A549 (cell line): ENCODE measurements at regions not wholly inside any gene's neighbourhood (a gene's known extent, or its start where the extent isn't known, plus 50 kb on each side); places are given as distances from the start of the nearest gene placed in this dataset.

ENCODE experiments used
- ATAC-seq, 2 experiments: fragments of 200-7000 bp in 1 of 2; fragments of >200 bp in 1 of 2; cut with Nextera tagmentation in 1 of 2; cut with Tn5 transposase in 1 of 2; 3 replicates each; pipeline versions ENCODE4 v1.8.0 to v1.9.1; 2018 to 2020; ENCODE audit warnings: mild to moderate bottlenecking in 1 of 2, moderate library complexity in 1 of 2
- CTCF ChIA-PET: fragments of 300-600 bp; sonication (Branson Sonifier 250); formaldehyde crosslinking; extraction: SDS; loops from one replicate; lab custom pipeline; 2021; ENCODE audit warnings: antibody characterized with exemption, inconsistent platforms; lab: Yijun Ruan, JAX
- POLR2A ChIA-PET: fragments of 350-600 bp; formaldehyde crosslinking; extraction: SDS; loops from one replicate; lab custom pipeline; 2021; ENCODE audit warnings: antibody characterized with exemption, inconsistent platforms; lab: Yijun Ruan, JAX
- DNase-seq, 2 experiments: peaks; one replicate each; pipeline versions ENCODE4 v3.0.0 to v3.0.0-alpha.2; 2011 to 2016; ENCODE audit warnings: low read depth in 1 of 2, low spot score in 1 of 2
- FAIRE-seq: peaks from 2 replicates; lab custom pipeline; 2011; peaks lifted over from hg19 to GRCh38; lab: Jason Lieb, UNC
- H3K27ac ChIP-seq, 2 experiments: fragments of >200 bp; sonication (Bioruptor Twin); formaldehyde crosslinking; 3 replicates each; pipeline ENCODE4 v1.5.1; 2016 to 2017
- H3K4me1 ChIP-seq: fragments of >200 bp; sonication (Bioruptor Twin); formaldehyde crosslinking; 3 replicates; pipeline ENCODE4 v1.6.1; 2016
- H3K4me2 ChIP-seq: fragments of >200 bp; sonication (Bioruptor Twin); formaldehyde crosslinking; 3 replicates; pipeline ENCODE4 v1.6.1; 2016
- H3K4me3 ChIP-seq: fragments of >200 bp; sonication (Bioruptor Twin); formaldehyde crosslinking; 3 replicates; pipeline ENCODE4 v1.5.1; 2016
- H3K9me3 ChIP-seq: fragments of >200 bp; sonication (Bioruptor Twin); formaldehyde crosslinking; 3 replicates; pipeline ENCODE4 v1.6.1; 2016
- ATOH8 ChIP-seq: fragments of 250-450 bp; sonication (Bioruptor Pico); IDR thresholded peaks from 2 replicates; pipeline ENCODE4 v1.5.0; 2020; ENCODE audit warnings: low read depth, mild to moderate bottlenecking, moderate library complexity
- BCL3 ChIP-seq: fragments of >200 bp; sonication (Bioruptor Twin); formaldehyde crosslinking; IDR thresholded peaks from 3 replicates; pipeline ENCODE4 v1.6.1; 2016
- CBX2 ChIP-seq: fragments of 200-600 bp; sonication (generic); IDR thresholded peaks from 2 replicates; pipeline ENCODE4 v1.6.1; 2016; ENCODE audit warnings: low read depth, mild to moderate bottlenecking, borderline replicate concordance
- CEBPB ChIP-seq, 2 experiments: fragments of >200 bp in 1 of 2; sonication (Bioruptor Twin) in 1 of 2; formaldehyde crosslinking in 1 of 2; IDR thresholded peaks; 2 replicates each; pipeline ENCODE4 v1.6.1; 2012 to 2016
- CTCF ChIP-seq: fragments of >200 bp; sonication (Bioruptor Twin); formaldehyde crosslinking; IDR thresholded peaks from 3 replicates; pipeline ENCODE4 v1.5.1; 2016
- ELK1 ChIP-seq: fragments of 150-350 bp; IDR thresholded peaks from 2 replicates; pipeline ENCODE4 v1.6.1; 2014; ENCODE audit warnings: low read depth, mild to moderate bottlenecking, low read length
- HES2 ChIP-seq: fragments of >200 bp; sonication (Bioruptor Twin); formaldehyde crosslinking; IDR thresholded peaks from 2 replicates; pipeline ENCODE4 v1.6.1; 2016
- HOXA7 ChIP-seq: fragments of 250-450 bp; sonication (Bioruptor Pico); IDR thresholded peaks from 2 replicates; pipeline ENCODE4 v1.5.0; 2020; ENCODE audit warnings: mild to moderate bottlenecking, moderate library complexity
- MAFK ChIP-seq: fragments of 450-650 bp; IDR thresholded peaks from 2 replicates; pipeline ENCODE4 v1.6.1; 2014; ENCODE audit not compliant: partially characterized antibody
- MYC ChIP-seq: IDR thresholded peaks from 2 replicates; pipeline ENCODE4 v1.6.1; 2012; ENCODE audit warnings: mild to moderate bottlenecking, inconsistent platforms, low read length, improper control_type of control experiment, borderline replicate concordance
- NFE2L2 ChIP-seq: fragments of 150-350 bp; conservative IDR thresholded peaks from 2 replicates; pipeline ENCODE4 v1.6.1; 2014; ENCODE audit warnings: low read length
- NR3C1 ChIP-seq: fragments of >200 bp; sonication (Bioruptor Twin); formaldehyde crosslinking; IDR thresholded peaks from 3 replicates; pipeline ENCODE4 v1.6.1; 2017
- POLR2A ChIP-seq: IDR thresholded peaks from 2 replicates; pipeline ENCODE4 v1.6.1; 2012; ENCODE audit warnings: mild to moderate bottlenecking, low read length
- RARB ChIP-seq: fragments of 250-450 bp; sonication (Bioruptor Pico); IDR thresholded peaks from 2 replicates; pipeline ENCODE4 v1.8.0; 2021; ENCODE audit warnings: mild to moderate bottlenecking, moderate library complexity
- RCOR1 ChIP-seq: fragments of 150-350 bp; IDR thresholded peaks from 2 replicates; pipeline ENCODE4 v1.6.1; 2014; ENCODE audit warnings: antibody characterized with exemption, low read length, low read depth
- RFX5 ChIP-seq: fragments of 450-650 bp; IDR thresholded peaks from 2 replicates; pipeline ENCODE4 v1.7.1; 2014; ENCODE audit warnings: antibody characterized with exemption, mild to moderate bottlenecking, moderate library complexity
- TFCP2L1 ChIP-seq: fragments of 250-450 bp; sonication (Bioruptor Pico); IDR thresholded peaks from 2 replicates; pipeline ENCODE4 v1.5.0; 2021; ENCODE audit warnings: mild to moderate bottlenecking
- TP53 ChIP-seq: fragments of 250-450 bp; sonication (Bioruptor Pico); IDR thresholded peaks from 2 replicates; pipeline ENCODE4 v1.5.0; 2021; ENCODE audit warnings: mild to moderate bottlenecking, moderate library complexity
- USF2 ChIP-seq: fragments of 450-650 bp; IDR thresholded peaks from 2 replicates; pipeline ENCODE4 v1.6.1; 2014; ENCODE audit warnings: antibody characterized with exemption
- ZFP36 ChIP-seq: fragments of 450-650 bp; IDR thresholded peaks from 2 replicates; pipeline ENCODE4 v1.6.1; 2014; ENCODE audit warnings: borderline replicate concordance; ENCODE audit not compliant: partially characterized antibody
- ZSCAN20 ChIP-seq: fragments of 250-450 bp; sonication (Bioruptor Pico); IDR thresholded peaks from 2 replicates; pipeline ENCODE4 v1.8.0; 2022; ENCODE audit warnings: mild to moderate bottlenecking, moderate library complexity
- WGBS: methylation state at CpG from one replicate; pipeline ENCODE4 v1.1.6; 2017; ENCODE audit errors: missing lambda C conversion rate; 5-methylcytosine and 5-hydroxymethylcytosine counted together

- Histone ChIP-seq H3K4me3 (no peak overlapping the region), H3K27ac (no peak overlapping the region), H3K9me3 (0 out of 3 replicates have a peak, but pooled peaks cover 3% of the 10 kb centered on the region), H3K4me1 (no peaks in the 10 kb centered on the region), H3K4me2 (no peak overlapping the region)
- no peak for TF ChIP-seq MYC
- TF ChIP-seq USF2 = no peak
- TF ChIP-seq CBX2 = no peak
- TF ChIP-seq TP53 (CRISPR knock-in tag) = no peak
- no peak for TF ChIP-seq MAFK
- no peak for TF ChIP-seq RCOR1
- no peak for TF ChIP-seq NR3C1
- TF ChIP-seq RARB (CRISPR knock-in tag) = no peak
- TF ChIP-seq ELK1 = no peak
- no peak for TF ChIP-seq POLR2A
- no peak for TF ChIP-seq TFCP2L1 (CRISPR knock-in tag)
- TF ChIP-seq CTCF = no peak
- no peak for TF ChIP-seq HOXA7 (CRISPR knock-in tag)
- TF ChIP-seq NFE2L2 = no peak
- TF ChIP-seq ATOH8 (CRISPR knock-in tag) = no peak
- TF ChIP-seq ZFP36 = no peak
- no peak for TF ChIP-seq RFX5
- TF ChIP-seq BCL3 = no peak
- ChIA-PET POLR2A (no interaction called here), CTCF (interaction anchor here (2.1 kb wide), 1 partner anchor 27 kb away, joined by 6 read pairs; no protein-coding TSS in a partner anchor)
- no peak for ATAC-seq
- 5% methylated on average over 1 of the region's 1 CpG for WGBS
- no peak for DNase-seq
- FAIRE-seq = no peak
Measured at GRCh38 chr17:13363771-13364170, 238.0 kb downstream of the HS3ST3A1 start.

GRCh38 chr17:13362341-13363122 lies 239.2 kb downstream of the HS3ST3A1 start:
- Histone ChIP-seq H3K4me3 (no peak overlapping the region), H3K4me1 (no peaks in the 10 kb centered on the region), H3K9me3 (0 out of 3 replicates have a peak, but pooled peaks cover 3% of the 10 kb centered on the region), H3K4me2 (peak overlapping the region; percentile 15), H3K27ac (no peak overlapping the region)
- ChIA-PET CTCF (interaction anchor here (0.7 to 2.1 kb wide), 6 partner anchors 9 to 1564 kb away, joined by 3 to 6 read pairs (median 3); no protein-coding TSS in a partner anchor), POLR2A (interaction anchor here (0.6 kb wide), 1 partner anchor 187 kb away, joined by 3 read pairs; no protein-coding TSS in a partner anchor)
- DNase-seq (no peak), FAIRE-seq (no peak), ATAC-seq (no peak)
- no peak for TF ChIP-seq RFX5
- TF ChIP-seq RCOR1 = no peak
- TF ChIP-seq CEBPB (IDR thresholded peaks at IDR 0.05) = no peak
- TF ChIP-seq ZSCAN20 (CRISPR knock-in tag) = no peak
- no peak for TF ChIP-seq HES2
- 18% methylated on average over 9 of the region's 9 CpGs for WGBS
